AG09319 (cell line): ENCODE measurements at regions not wholly inside any gene's neighbourhood (a gene's known extent, or its start where the extent isn't known, plus 50 kb on each side); places are given as distances from the start of the nearest gene placed in this dataset.

Source experiments
- DNase-seq: peaks from one replicate; pipeline ENCODE4 v3.0.0-alpha.2; 2010; ENCODE audit warnings: low read depth; ENCODE audit errors: extremely low read depth
- CTCF ChIP-seq: IDR thresholded peaks from 2 replicates; pipeline ENCODE4 v1.5.1; 2011; ENCODE audit warnings: low read depth, mild to moderate bottlenecking, inconsistent platforms, low read length, moderate library complexity

GRCh38 chr9:107809871-107810460 lies 320.4 kb upstream of the KLF4 start:
- no peak for DNase-seq
- no peak for TF ChIP-seq CTCF

GRCh38 chr9:107807183-107807582 lies 317.6 kb upstream of the KLF4 start:
- TF ChIP-seq CTCF = no peak
- DNase-seq = no peak

- no peak for TF ChIP-seq CTCF
- DNase-seq = no peak
Measured at GRCh38 chr9:107805201-107805600, 315.6 kb upstream of the KLF4 start.

GRCh38 chr9:107794259-107794658 lies 304.7 kb upstream of the KLF4 start:
- DNase-seq = no peak
- TF ChIP-seq CTCF = no peak

- DNase-seq = no peak
- TF ChIP-seq CTCF = no peak
Measured at GRCh38 chr9:107793541-107793940, 304.0 kb upstream of the KLF4 start.

- DNase-seq = no peak
- TF ChIP-seq CTCF = no peak
Measured at GRCh38 chr9:107792596-107792995, 303.0 kb upstream of the KLF4 start.

- no peak for DNase-seq
- no peak for TF ChIP-seq CTCF
Measured at GRCh38 chr9:107792006-107792405, 302.4 kb upstream of the KLF4 start.
